ENCODE measurements at regions not wholly inside any gene's neighbourhood (a gene's known extent, or its start where the extent isn't known, plus 50 kb on each side); places are given as distances from the start of the nearest gene placed in this dataset.

DNA sequence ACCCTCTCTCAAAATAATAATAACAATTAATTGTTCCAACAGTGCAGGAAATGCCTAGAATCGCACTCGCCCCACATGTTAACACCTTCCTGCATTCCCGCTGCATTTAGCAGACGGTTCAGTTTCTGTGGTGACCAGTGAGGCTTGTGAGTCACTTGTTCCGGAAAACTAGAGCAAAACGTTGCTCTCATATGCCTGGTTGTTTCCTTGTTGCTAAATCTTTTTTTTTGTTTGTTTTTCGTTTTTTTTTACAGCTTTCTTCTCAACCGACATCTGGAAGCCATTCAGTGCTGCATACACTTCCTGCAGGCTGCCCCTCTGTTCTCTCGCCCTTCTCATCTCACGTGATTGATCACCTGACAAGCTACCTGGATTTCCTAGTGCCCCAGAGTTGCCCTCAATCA is 56.9 kb upstream of the TMPRSS2 start:
- Histone ChIP-seq H3K27ac (no peak overlapping the region), H3K36me3 (no peaks in the 10 kb centered on the region), H3K9me3 (ENCODE audit: low read depth) (no peaks in the 10 kb centered on the region), H3K4me1 (ENCODE audit: low read depth) (no peaks in the 10 kb centered on the region), H3K4me3 (no peak overlapping the region), H3K27me3 (no peaks in the 10 kb centered on the region)
- peak in 1 of 2 donors; percentile 93 for DNase-seq (ENCODE audit: low read depth in 1 of 2, low spot score in 1 of 2)
- TF ChIP-seq, protein P1, sequence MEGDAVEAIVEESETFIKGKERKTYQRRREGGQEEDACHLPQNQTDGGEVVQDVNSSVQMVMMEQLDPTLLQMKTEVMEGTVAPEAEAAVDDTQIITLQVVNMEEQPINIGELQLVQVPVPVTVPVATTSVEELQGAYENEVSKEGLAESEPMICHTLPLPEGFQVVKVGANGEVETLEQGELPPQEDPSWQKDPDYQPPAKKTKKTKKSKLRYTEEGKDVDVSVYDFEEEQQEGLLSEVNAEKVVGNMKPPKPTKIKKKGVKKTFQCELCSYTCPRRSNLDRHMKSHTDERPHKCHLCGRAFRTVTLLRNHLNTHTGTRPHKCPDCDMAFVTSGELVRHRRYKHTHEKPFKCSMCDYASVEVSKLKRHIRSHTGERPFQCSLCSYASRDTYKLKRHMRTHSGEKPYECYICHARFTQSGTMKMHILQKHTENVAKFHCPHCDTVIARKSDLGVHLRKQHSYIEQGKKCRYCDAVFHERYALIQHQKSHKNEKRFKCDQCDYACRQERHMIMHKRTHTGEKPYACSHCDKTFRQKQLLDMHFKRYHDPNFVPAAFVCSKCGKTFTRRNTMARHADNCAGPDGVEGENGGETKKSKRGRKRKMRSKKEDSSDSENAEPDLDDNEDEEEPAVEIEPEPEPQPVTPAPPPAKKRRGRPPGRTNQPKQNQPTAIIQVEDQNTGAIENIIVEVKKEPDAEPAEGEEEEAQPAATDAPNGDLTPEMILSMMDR (IDR thresholded peaks at IDR 0.05; ENCODE audit: low read depth, low read length), result no peak

DNA sequence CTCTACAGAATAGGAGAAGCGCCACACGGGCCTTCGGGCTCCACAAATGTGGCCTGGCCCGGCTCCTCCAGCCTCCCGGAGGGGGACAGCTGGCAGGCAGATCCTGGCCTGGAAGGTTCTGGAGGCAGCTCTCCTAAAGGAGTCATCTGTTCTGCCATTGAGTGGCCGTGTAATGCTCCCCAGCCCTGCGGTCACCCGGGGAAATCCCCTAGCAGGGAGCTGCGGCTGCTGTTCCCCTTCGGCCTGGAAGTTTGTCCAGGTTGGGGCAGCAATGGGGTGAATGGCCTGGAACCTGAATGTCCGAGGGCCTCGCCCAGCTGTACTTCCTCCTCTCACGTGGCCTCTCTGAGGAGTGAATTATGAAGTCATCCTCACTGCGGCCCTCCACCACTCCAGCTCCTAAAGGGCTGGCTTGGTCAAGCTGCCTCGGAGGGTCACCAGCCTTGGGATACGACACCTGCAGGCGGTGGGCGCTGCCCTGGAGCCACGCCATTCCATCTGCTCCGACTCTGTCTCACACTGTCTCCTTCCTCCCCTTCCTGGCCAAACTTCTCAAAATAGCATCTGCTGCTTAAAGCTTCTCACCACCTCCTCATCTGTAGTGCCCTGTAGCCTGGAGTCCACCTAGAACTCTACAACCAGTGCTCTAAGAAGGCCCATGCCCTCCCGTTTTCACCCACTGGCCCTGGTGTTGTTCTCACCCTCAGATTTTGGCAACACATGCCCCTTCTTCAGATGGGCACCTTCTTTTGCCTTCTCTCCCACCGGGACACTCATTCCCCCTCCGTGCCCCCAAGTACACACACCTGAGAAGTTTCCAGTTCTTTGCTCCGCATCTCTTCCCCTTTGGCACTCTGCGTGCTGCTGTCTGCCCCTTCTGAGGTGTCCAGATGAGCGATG is 54.4 kb upstream of the TMPRSS2 start:
- DNase-seq (ENCODE audit: low read depth in 1 of 2, low spot score in 1 of 2), result peak in 1 of 2 donors; percentile 21
- Histone ChIP-seq H3K4me3 (no peak overlapping the region), H3K9me3 (ENCODE audit: low read depth) (no peaks in the 10 kb centered on the region), H3K36me3 (no peaks in the 10 kb centered on the region), H3K4me1 (ENCODE audit: low read depth) (no peaks in the 10 kb centered on the region), H3K27ac (no peak overlapping the region), H3K27me3 (no peaks in the 10 kb centered on the region)
- TF ChIP-seq, protein P1 (IDR thresholded peaks at IDR 0.05; ENCODE audit: low read depth, low read length), result no peak

DNA sequence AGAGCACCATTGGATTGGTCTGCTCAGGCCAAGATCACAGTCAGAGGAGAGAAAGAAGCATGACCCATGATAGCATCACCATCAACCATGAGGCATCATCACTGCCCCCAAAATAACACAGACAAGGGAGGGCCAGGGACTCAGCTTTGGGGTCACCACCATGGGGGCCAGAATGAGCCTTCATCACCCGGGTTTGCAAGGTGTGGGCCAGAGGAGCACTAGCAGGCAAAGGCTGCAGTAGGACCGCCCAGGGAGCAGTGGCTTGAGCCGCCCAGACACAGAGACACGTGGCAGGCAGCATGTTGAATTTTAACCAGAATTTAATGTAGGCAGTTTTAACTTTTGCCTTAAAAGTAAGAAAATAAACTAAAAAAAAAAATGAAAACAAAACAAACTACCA is 53.7 kb upstream of the TMPRSS2 start:
- TF ChIP-seq, protein P1 (IDR thresholded peaks at IDR 0.05; ENCODE audit: low read depth, low read length), result no peak
- Histone ChIP-seq H3K9me3 (ENCODE audit: low read depth) (no peaks in the 10 kb centered on the region), H3K27ac (no peak overlapping the region), H3K4me1 (ENCODE audit: low read depth) (no peaks in the 10 kb centered on the region), H3K4me3 (no peak overlapping the region), H3K36me3 (no peaks in the 10 kb centered on the region), H3K27me3 (no peaks in the 10 kb centered on the region)
- no peak for DNase-seq (ENCODE audit: low read depth in 1 of 2, low spot score in 1 of 2)

DNA sequence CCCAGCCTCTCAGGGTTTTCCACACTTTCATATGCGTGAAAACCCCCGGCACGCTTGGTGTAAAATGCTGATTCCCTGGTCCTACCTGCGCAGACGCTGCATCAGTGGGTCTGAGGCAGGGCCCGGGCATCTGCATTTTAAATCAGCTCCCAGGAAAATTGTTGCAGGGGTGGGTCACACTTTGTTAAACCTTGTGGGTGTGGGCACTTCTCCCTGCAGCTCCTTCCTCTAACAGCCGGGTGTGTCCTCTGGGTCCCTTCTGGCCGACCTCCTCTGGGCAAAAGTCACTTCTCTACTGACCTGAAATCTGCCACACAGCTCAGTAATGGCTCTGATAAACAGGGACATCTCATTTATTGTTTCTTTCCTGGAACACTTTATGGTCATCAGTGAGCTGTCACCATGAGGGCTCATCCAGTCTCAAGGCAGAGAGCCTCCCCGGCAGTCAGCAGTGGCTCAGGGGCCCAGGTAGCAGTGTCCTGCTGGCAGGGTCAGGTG is 52.8 kb upstream of the TMPRSS2 start:
- Histone ChIP-seq H3K36me3 (no peaks in the 10 kb centered on the region), H3K27me3 (no peaks in the 10 kb centered on the region), H3K9me3 (ENCODE audit: low read depth) (no peaks in the 10 kb centered on the region), H3K4me3 (no peak overlapping the region), H3K4me1 (ENCODE audit: low read depth) (no peaks in the 10 kb centered on the region), H3K27ac (no peak overlapping the region)
- TF ChIP-seq, protein P1 (IDR thresholded peaks at IDR 0.05; ENCODE audit: low read depth, low read length), result no peak
- DNase-seq (ENCODE audit: low read depth in 1 of 2, low spot score in 1 of 2), result no peak

DNA sequence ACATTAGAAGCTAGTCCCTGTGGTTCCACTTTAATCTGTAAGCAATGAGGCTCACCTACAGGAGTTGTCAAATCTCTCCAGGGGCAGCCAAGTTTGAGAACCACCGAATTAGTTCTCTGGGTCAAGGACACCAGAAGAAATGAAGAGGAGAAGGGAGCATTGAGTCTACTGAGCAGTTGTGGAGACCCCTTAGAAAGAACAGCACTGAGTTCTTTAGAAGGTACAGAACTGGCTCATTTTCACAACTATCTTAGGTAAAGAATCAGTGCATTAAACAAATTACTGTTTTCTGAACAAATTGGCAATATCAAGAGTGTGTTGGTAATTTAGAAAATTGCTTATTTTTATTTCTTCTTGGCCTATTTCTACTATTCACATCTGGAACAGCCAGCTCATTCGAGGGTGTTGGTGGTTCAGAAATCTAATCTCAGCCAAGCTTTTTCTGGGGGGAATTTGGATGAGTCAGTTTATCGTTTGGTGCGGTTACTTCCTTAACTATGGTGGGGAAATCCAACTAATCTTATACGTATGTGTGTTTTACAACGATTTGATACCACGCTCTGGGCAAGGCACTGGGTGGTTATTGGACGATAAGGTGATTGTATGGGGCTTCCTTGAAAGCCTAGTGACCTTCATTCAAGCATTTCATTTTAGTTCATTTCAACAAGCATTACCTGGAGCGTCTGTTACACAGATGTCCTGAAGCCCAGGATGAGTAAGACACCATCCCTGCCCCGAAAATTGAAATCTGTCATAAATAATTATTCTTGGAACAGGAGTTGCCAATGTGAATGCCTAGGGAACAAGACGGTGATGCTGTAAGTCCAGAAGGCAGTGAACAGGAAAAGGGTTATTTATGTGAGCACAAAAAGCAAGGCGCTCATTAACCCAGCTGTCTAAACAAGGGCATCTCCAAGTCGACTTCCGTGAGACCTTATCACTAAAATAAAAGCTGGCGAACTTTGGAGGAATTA is 52.0 kb upstream of the TMPRSS2 start:
- DNase-seq (ENCODE audit: low read depth in 1 of 2, low spot score in 1 of 2), result peak in 1 of 2 donors; percentile 88
- no peak overlapping the region for H3K27ac ChIP-seq
- no peaks in the 10 kb centered on the region for H3K36me3 ChIP-seq
- H3K4me1 ChIP-seq (ENCODE audit: low read depth), result no peaks in the 10 kb centered on the region
- TF ChIP-seq, protein P1 (IDR thresholded peaks at IDR 0.05; ENCODE audit: low read depth, low read length), result no peak
- H3K27me3 ChIP-seq, result no peaks in the 10 kb centered on the region
- H3K4me3 ChIP-seq, result no peak overlapping the region
- no peaks in the 10 kb centered on the region for H3K9me3 ChIP-seq (ENCODE audit: low read depth)

Measured in cardiac muscle cell (in vitro differentiated cells and primary cell).